22Rv1 (cell line): ENCODE measurements at regions not wholly inside any gene's neighbourhood (a gene's known extent, or its start where the extent isn't known, plus 50 kb on each side); places are given as distances from the start of the nearest gene placed in this dataset.

Experiments used
- H3K27ac ChIP-seq: fragments of 450-650 bp; 2 replicates; pipeline ENCODE4 v1.5.1; 2017
- ZFX ChIP-seq: fragments of 450-650 bp; IDR thresholded peaks from 2 replicates; pipeline ENCODE4 v1.6.1; 2017; ENCODE audit warnings: antibody characterized with exemption, borderline replicate concordance
- TF ChIP-seq, protein P1 (sequence below): fragments of 450-650 bp; IDR thresholded peaks from 2 replicates; pipeline ENCODE4 v1.5.1; 2017; ENCODE audit warnings: mild to moderate bottlenecking

DNA sequence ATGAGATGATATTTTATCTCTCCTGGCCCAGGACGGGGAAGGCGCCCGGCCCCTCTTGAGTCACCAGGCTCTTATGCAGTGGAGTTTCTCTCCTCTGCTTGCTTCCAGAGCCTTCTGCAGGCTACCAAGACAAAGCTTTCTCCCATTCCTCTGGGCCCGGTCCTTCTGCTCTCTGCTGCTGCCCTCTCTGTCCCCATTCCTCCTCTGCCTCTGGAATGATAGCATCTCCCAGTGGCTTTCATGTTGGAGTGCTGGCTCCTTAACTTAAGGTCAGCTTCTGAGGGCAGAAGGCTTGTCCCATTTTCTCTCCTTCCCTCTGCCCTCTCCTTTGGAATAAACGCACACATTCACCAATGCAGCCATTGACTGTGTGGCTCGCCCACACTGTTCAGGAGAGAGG, 86.2 kb downstream of the SDC1 start:
- H3K27ac ChIP-seq: no peak overlapping the region
- TF ChIP-seq ZFX: no peak
- TF ChIP-seq, protein P1, sequence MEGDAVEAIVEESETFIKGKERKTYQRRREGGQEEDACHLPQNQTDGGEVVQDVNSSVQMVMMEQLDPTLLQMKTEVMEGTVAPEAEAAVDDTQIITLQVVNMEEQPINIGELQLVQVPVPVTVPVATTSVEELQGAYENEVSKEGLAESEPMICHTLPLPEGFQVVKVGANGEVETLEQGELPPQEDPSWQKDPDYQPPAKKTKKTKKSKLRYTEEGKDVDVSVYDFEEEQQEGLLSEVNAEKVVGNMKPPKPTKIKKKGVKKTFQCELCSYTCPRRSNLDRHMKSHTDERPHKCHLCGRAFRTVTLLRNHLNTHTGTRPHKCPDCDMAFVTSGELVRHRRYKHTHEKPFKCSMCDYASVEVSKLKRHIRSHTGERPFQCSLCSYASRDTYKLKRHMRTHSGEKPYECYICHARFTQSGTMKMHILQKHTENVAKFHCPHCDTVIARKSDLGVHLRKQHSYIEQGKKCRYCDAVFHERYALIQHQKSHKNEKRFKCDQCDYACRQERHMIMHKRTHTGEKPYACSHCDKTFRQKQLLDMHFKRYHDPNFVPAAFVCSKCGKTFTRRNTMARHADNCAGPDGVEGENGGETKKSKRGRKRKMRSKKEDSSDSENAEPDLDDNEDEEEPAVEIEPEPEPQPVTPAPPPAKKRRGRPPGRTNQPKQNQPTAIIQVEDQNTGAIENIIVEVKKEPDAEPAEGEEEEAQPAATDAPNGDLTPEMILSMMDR: no peak

GRCh38 chr2:20137884-20138283, 86.5 kb upstream of the LAPTM4A start:
- no peak overlapping the region for H3K27ac ChIP-seq
- no peak for TF ChIP-seq ZFX
- TF ChIP-seq, protein P1: no peak

- TF ChIP-seq, protein P1: no peak
- TF ChIP-seq ZFX: no peak
- no peak overlapping the region for H3K27ac ChIP-seq
Observed at GRCh38 chr2:20137131-20137571, 85.7 kb upstream of the LAPTM4A start.

- TF ChIP-seq, protein P1: no peak
- no peak for TF ChIP-seq ZFX
- no peak overlapping the region for H3K27ac ChIP-seq
Observed at GRCh38 chr2:20136149-20136548, 84.7 kb upstream of the LAPTM4A start.

DNA sequence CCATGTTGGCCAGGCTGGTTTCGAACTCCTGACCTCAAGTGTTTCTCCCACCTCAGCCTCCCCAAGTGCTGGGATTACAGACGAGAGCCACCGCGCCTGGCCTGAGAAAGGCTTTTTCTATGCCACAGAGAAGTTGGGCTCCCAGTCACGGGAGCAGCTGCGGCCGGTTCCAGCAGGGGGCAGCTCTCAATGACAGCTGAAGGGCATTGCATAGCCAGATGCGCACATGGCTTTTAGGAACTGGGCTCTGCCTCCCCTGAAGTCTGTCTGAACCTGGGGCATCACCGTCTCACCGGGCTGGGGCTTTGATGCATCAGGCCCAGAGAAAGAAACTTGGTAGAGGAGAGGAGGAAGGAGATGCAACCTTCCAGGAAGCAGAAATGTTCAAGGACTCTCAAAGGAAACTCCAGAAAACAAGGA, 84.2 kb upstream of the LAPTM4A start:
- TF ChIP-seq ZFX: no peak
- TF ChIP-seq, protein P1: peak; percentile 82
- no peak overlapping the region for H3K27ac ChIP-seq

DNA sequence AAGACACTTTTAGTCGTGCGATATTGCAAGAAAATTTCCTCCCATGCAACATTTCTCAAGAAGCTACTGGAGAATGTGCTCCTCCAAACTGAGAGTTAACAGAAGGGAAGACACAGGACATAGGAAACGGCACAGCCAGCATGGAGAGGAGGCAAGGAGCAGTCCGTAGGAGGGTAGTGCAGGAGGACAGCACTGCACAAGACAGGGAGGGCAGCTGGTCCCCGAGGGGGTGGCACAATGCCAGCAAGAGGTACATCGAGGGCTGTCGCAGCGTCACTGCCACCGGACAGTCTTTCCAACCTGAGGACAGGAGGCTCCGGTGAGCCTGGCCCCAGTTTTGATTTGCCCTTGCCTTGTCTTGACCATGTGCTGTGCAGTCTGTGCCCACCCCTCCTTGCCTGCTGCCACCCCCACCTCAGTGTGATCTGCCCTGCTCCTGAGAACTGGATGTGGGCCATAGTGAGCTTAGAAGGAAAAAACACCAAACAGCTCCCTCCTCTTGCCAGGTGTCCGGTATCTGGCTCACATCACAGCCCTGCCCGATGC, 81.6 kb upstream of the LAPTM4A start:
- no peak for TF ChIP-seq ZFX
- TF ChIP-seq, protein P1: no peak
- no peak overlapping the region for H3K27ac ChIP-seq

- H3K27ac ChIP-seq: no peak overlapping the region
- no peak for TF ChIP-seq ZFX
- TF ChIP-seq, protein P1: no peak
Observed at GRCh38 chr2:20130821-20131645, 79.6 kb upstream of the LAPTM4A start.
